RCC 7860 (cell line): ENCODE measurements at regions not wholly inside any gene's neighbourhood (a gene's known extent, or its start where the extent isn't known, plus 50 kb on each side); places are given as distances from the start of the nearest gene placed in this dataset.

Source experiments
- DNase-seq: peaks from one replicate; pipeline ENCODE4 v3.0.0-alpha.2; 2015; ENCODE audit warnings: low spot score
- FAIRE-seq: peaks from 2 replicates; lab custom pipeline; 2012; peaks lifted over from hg19 to GRCh38; lab: Jason Lieb, UNC

DNA sequence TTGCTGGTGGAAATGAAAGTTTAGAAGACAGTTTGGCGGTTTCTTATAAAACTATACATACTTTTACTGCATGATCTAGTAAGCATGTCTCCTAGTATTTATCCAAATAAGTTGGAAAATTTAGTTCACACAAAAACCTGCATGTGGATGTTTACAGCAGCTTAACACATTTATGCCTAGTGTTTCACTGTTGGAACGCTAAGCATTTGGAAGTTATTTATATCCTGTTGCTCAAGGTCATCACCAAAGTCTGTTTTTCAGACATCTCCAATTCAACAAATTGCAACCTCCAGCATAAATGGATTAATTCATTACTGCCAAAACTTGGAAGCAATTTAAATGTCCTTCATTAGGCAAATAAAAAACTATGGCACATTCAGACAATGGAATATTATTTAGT, 461.8 kb downstream of the SUCLA2 start:
- DNase-seq (no peak), FAIRE-seq (no peak)

DNA sequence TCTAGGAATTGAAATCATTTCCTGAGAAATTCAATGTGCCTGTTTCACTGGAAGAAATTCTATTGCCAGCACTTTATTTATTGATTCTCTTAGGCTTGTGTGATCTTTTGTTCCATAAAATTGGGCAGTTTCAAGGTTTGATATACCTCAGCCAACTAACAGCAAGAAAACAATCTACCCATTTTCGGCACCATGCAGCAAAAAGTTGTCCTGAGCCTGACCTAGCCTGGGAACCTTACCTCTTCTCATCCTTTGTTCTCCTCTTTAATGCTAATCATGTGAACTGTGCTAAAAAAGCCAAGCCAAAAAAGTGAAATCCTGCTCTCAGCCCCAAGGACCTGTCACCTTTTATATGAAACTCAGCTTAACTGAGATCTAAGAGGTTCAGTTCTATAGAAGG, 477.3 kb downstream of the SUCLA2 start:
- FAIRE-seq, result no peak

DNA sequence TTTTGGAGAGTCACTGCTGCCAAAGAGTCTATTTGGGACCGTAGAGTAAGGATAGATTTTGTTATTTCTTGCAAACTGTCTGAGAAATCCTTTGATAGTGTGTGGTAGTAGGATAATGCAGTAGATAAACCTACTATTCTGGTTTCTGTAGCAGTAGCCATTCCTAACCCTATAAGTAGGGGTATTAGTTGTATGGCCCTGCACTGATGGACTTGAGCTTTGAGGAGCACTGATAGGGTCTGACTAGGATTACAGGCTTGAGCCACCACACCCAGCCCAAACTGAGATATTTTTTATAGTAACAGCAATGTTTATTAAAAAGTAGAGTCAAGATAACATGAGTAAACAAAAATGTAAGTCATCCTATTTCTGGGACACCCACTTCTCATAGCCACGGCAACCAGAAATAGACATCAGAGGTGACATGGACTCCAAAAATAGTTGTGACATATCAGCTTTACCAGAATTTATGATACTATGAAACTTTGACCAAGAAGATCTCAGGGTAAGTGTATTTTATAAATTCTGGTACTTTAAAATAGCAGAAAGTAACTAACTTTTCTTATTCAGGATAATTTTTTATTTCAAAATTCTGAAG, 479.1 kb downstream of the SUCLA2 start:
- DNase-seq, result no peak
- FAIRE-seq, result no peak

More for the DNA sequence above, 477.3 kb downstream of the SUCLA2 start:
- DNase-seq, result no peak

DNA sequence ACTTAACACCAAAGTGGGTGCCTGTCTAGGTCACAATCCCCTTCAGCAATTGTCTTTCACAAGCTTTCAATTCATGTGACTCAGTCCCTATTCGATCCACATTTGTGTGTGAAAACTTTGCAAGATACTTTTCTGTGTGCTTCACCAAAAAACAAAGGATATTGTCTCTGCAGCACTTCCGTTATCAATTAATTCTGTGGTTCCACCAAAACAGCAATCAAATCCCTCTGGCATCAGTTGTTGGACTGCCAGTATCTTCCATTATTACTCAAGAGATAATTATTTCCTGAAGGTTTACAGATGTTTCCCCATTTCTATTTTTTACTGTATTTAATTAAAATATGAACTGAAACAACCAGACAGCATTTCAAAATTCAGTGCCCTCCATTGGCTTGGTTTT, 481.4 kb downstream of the SUCLA2 start:
- FAIRE-seq, result no peak
- no peak for DNase-seq

DNA sequence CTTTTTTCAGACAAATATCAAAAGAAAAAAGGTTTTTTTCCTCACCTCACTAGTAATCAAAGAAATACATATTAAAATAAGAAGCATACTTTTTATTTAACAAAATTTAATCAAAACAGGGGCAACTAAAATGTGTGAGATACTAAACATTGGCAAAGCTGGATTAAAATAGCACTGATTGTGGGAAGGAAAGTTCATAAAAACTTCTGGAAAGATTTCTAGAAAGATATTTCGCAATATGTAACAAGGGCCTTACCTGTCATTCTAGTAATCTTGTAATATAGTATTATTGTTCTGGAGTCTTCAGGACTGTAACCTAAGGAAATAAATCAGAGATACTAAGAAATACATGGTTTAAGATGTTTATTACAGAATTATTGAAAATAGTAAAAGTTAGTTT, 482.5 kb downstream of the SUCLA2 start:
- no peak for FAIRE-seq

DNA sequence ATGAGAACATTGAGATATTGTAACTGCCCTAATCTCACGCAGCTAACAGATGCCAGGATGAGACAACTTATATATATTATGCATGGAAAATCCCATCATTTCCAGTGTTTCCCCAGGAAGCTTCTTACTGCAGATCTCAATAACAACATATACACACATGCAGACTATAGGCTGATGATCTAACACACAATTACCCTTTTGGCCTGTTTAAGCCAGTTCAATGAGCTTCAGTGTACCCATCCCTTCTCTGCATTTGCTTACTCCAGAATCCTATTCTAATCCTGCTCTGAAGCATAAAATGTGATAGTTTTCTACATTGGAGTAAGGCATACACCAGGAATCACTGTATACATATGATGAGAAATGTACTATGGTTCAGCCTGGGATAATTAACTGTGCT, 489.4 kb downstream of the SUCLA2 start:
- FAIRE-seq, result no peak
- no peak for DNase-seq

More for the DNA sequence above, 482.5 kb downstream of the SUCLA2 start:
- DNase-seq, result no peak

DNA sequence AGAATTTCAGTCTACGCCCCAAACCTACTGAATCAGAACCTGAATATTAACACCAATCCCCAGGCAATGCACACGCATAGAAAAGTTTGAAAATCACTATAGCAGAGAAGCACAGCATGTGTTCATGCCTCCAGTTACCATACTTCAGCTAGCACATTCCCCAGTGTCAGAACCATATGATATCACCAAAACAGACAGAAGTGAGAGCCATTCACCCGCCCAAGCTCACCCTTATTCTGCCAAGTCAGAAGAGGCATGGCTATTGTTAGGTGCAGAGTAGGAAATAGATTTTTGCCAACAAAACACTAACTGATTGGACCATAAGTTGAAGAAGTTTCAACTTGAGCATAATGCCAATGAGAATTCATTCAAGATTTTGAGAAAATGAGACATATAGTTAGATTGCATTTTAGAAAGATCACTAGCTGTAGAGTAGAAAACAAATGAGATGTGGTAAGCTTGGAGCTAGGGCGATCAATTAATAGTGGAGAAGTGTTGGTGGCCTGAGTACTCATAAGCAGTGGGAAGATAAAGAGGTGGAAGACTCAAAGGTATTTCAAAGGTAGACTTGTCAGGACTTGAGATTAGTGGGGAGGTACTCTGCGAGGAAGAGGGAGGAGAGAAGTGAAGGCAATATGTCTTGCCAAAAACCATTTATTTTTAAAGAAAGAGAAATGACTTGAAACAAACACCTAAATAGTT, 492.4 kb downstream of the SUCLA2 start:
- DNase-seq (no peak), FAIRE-seq (no peak)

DNA sequence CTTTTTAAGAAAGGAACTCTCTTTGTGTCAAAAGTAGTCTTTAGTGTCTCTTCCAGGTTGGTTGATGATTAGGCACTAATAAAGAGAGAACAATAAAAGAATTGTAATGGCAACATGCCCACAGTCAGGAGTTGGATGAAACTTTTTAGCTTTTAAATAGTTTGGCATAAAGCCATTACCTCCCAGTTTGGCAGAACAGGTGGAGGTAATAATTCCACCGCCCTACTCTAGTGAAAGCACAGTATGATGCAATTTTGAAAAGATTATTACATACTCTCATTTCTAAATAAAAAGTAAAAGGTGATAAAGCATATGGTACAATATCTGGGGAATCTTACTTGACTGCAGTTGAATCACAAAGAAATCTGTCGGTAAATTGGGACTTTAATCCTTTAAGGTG, 497.6 kb downstream of the SUCLA2 start:
- DNase-seq, result no peak
- FAIRE-seq, result no peak

DNA sequence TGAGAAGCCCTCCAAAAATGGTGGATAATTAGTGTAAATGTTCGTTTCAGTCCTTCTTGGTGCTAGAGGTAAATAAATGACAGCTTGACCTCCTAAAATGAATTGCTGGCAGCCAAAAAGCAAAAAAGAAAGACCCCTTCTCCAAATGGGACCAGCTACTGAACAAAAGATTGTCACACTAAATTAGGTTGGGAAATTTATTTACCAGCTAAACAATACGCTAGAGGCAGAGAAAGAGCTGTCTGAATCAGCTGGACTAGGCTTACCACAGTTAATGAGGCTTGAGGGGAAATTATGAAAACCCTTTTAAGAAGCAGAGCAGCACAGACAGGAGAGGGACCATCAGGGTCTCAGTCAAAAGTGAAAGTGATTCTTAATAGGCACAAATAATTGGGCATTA, 498.9 kb downstream of the SUCLA2 start:
- FAIRE-seq, result no peak
- no peak for DNase-seq

DNA sequence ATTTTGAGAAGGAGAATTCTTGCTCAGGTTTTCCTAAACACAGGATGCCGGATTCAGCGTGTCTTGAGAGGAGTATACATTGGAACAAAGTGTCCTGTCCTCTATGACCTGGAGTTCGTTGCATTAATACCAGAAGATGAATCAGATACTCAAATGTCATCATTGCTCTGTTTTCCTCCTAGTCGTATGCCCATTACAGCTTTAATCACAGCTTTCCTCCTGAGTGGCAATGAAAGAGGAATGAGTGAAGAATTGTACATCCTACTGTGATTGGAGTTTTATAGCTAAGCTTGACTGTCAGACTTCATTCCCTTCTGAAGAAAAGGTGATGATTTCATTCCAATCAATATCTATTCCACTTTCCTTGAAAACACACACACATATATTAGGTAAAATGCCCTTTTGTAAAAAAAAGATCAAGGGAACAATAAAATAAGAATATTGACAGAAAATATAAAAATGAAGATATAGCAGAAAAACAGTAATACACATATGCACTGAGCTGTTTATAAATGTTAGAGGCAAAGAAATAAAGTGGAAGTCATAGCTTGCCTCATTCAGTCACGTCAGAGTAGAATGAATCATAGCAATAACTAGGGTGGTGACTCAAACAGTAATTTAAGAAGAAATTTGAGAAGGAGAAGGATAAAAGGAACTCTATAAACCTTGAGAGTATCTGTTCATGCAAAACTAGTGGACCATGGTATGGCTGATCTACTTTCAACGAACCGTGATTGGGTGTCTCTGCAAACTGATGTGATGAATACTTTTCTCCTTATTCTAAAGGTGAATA, 501.5 kb downstream of the SUCLA2 start:
- DNase-seq, result peak; percentile 57

DNA sequence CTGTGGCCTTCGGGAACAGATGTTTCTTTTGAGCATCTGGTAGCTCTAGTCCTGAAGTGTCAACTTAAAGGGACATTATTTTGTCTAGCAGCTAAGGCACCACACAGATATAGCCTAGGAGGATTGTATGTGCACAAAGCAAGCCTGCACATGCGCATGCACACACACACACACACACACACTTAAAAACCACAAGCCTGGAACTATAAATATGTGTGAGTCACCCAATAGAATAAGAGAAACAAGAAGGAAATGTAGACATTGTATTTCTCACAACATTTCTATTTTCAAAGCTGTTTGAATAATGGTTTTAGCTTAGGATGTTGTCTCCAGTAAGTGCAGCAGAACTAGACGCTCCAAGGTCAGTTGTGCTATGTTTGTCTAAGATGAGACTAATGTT, 516.5 kb downstream of the SUCLA2 start:
- no peak for DNase-seq
- FAIRE-seq, result no peak

More for the DNA sequence above, 501.5 kb downstream of the SUCLA2 start:
- no peak for FAIRE-seq

DNA sequence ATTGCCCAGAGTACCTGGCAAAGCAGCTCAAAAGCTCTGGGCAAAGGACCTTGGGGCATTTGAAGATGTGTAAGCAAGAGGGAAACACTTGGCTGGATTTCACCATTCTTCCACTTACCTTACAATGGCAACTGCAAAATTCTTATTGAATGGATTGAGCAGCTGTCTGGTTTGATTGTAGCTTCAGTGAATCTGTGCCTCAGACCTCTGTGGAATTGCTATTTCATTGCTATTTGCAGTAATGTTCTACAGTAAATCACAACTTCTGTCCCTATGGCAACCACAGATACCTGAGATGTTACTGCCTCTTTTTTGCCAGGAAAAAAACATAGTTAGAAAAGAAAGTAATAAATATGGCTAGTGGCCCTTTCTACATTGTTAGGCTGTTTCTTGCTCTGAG, 519.5 kb downstream of the SUCLA2 start:
- FAIRE-seq, result no peak
- no peak for DNase-seq

DNA sequence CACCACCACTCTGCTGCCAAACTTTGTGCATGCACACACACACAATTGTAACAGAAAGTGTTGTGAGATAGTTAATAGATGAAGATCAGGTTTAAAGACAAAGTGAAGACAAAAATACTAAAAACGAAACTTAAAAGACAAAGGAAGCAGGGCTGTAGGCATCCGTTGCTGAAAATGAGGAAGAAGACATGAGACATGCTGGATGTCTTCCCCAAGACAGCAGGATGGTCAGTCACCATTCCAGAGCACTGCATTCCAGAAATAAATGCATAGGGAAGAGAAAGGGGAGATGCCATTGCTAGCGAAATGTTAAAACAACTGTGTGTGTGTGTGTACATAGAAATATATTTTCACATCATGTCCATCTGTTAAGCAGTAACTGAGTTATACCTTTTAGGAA, 520.1 kb downstream of the SUCLA2 start:
- DNase-seq (no peak), FAIRE-seq (no peak)

DNA sequence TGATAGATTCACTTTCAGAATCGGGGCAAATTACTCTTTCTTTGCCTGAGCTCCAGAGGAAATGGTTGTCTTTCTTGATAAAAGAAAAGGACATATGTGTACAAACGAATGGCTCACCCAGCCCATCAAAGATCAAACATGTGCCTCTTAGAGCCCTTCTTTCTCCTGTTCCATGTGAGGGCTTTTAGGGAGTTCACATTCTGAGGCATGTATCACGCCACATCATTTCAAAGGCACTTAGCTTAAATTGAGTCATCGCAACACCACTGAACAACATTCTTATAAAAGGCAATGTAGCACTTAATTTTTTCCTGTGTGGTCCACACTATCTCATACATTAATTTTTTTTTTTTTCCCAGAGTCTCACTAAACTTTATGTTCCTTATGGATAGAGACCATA, 521.0 kb downstream of the SUCLA2 start:
- DNase-seq (peak; percentile 46), FAIRE-seq (no peak)

DNA sequence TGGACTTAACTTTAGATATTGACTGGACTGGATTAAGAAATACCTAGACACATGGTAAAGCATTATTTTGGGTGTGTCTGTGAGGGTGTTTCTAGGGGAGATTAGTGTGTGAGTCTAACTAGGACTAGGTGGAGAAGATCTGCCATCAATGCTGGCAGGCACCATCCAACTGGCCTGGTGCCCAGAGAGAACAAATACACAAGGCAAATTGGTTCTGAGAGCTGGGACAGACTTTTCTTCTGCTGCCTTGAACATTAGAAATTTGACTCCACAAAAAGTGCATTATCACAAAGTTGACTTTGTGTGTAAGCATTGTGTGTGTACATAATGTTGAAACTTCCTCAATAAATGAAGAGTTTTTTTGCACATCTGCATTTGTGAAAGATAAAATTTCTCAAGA, 522.1 kb downstream of the SUCLA2 start:
- FAIRE-seq (no peak), DNase-seq (no peak)

DNA sequence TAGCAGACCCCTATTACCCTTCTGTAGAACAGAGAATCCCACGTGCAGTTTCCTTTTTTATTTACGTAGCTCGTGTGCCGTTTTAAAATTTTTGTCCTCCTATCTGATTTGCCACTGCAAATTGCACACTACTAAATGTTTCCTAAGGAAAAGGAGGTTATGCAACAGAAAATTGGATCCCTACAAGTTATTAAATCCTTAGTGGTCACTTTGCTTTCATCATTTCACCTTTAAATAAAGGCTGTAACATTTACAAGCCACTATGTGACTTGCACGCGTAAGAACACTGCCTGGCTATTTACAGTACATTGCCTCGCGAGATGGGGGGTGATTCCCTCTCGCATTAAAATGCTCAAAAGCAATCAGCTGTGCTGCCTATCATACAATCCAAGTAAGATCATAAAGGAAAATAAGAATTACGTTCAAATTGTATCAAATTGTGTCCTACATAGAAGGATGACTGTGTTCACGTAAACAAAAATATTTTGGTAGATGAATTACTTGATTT, 525.6 kb downstream of the SUCLA2 start:
- DNase-seq (no peak), FAIRE-seq (no peak)

DNA sequence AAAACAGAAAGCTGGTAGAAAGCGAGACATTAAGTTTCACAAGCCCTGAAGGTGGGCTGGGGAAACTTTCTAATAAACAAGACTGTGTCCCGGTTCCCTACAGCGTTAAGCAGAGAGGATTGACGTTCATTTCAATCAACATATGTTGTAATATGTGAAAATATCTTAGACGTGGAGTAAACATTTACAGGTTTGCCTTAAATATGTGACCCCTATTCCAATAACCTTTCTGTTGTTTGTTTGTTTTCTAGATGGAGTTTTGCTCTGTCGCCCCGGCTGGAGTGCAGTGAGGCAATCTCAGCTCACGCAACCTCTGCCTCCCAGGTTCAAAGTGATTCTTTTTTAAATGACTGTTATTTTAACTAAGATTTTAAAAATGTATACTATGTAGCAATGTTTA, 526.2 kb downstream of the SUCLA2 start:
- DNase-seq, result no peak
- FAIRE-seq, result no peak

DNA sequence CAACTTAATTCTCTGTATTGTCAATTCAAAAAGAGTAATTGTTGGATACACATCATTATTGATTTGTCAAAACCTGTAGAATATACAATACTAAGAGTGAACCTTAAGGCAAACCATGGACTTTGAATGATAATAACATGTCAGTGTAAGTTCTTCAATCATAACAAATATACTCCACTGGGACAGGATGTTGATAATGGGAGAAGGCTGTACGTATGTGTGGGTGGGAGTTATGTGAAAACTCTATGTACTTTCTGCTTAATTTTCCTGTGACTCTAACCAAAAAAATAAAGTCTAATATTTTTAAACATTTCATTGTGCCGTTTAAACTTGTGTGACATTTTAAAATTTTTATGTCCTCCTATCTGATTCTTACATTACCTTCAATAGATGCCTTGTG, 526.7 kb downstream of the SUCLA2 start:
- DNase-seq (no peak), FAIRE-seq (no peak)

DNA sequence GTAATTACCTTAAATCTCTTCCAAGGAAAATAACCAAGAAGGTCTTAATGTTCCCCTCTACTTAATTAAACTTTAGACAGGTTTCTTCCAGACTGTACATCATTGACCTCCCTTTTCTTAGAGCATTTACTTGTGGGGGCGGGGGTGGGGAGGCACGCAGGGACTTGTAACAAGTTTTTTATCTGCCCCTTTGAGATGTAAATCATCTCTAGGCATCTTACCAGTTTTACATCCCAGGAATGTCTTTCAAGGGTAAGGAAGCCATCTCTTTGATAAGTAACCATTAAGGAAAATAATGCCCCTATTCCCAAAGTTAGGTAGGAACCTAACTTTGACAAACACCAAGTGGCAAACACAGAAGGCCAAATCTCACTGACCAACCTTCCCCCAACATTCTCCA, 528.6 kb downstream of the SUCLA2 start:
- no peak for DNase-seq
- FAIRE-seq, result no peak

DNA sequence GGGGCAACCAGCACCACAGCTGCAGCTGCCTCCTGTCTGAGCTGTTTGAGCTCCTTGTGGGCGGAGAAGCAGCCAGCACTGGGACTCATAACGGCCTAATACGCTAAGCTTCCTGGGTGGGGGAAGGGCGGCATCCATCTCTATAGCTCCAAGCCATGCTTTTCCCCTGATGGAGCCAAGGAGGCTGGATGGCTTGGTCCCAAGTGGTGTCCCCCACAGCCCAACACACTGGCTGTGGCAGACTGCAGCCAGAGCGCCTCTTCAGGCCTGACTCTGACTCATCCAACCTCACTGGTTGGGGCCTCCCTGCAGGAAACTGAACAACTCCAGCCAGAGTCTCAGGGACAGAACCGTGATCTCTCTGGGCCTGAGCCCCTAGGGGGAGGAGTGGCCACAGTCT, 537.3 kb downstream of the SUCLA2 start:
- DNase-seq, result no peak
- FAIRE-seq, result no peak

DNA sequence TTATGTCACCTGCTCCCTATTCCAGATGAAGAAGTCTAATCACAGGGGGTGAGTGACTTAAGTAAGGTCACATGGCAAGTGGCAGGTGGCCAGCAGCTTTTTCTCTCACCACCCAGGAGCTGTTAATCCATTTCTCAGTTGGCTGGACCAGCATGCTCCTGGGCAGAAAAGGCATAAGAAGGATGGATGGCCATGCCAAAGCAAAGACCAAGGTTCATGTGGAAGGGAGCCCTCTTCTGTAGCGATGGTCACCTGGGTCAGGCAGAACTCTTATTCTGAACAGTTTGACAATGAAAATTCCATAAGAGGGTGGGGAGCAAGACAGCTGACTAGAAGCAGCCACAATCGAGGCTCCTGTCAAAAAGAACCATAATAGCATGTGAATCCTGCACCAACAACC, 538.1 kb downstream of the SUCLA2 start:
- DNase-seq (no peak), FAIRE-seq (no peak)

DNA sequence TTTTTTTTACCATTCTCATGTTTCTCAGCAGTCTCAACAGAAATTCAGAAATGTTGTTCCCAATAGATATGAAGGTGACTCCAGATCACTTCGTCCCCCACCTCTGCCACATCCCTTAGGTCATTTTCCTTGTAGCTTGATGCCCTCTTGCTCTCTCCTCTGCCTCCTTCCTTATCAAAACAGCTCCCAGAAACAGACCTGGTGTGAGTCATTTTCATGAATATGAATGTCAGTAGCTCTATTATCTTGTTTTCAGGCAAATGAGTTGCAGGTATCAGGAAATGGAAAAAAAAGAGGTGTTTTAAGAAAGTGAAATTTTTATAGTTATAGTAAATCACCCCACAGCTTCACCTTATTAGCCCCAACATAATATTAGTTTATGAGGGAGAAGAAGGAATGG, 539.3 kb downstream of the SUCLA2 start:
- no peak for DNase-seq
- no peak for FAIRE-seq
